ENCODE measurements at regions not wholly inside any gene's neighbourhood (a gene's known extent, or its start where the extent isn't known, plus 50 kb on each side); places are given as distances from the start of the nearest gene placed in this dataset.

- no peak for TF ChIP-seq POLR2A (IDR thresholded peaks at IDR 0.05; ENCODE audit: low read depth)
- TF ChIP-seq EP300 (IDR thresholded peaks at IDR 0.05) = no peak
- TF ChIP-seq POLR2AphosphoS5 (IDR thresholded peaks at IDR 0.05) = no peak
Observed at GRCh38 chr1:117679299-117679698, 73.5 kb downstream of the TENT5C start.

Data from esophagus muscularis mucosa (tissue), 3 donors.